ENCODE measurements at regions not wholly inside any gene's neighbourhood (a gene's known extent, or its start where the extent isn't known, plus 50 kb on each side); places are given as distances from the start of the nearest gene placed in this dataset.

- peak; percentile 84 to 88 for TF ChIP-seq RAD21 (IDR thresholded peaks at IDR 0.05 in 1 of 2, conservative IDR thresholded peaks at IDR 0.05 in 1 of 2; ENCODE audit: low read depth in 2 of 2, low read length in 2 of 2)
- no peak for TF ChIP-seq SP1 (IDR thresholded peaks at IDR 0.05; ENCODE audit: low read depth, low read length)
These were observed 62.7 kb upstream of the ZNF354A start (continued) for GRCh38 chr5:178793151-178793550.

Measured in H1 (cell line).